Neuronal stem cell (in vitro differentiated cells): ENCODE measurements at regions not wholly inside any gene's neighbourhood (a gene's known extent, or its start where the extent isn't known, plus 50 kb on each side); places are given as distances from the start of the nearest gene placed in this dataset.
"Not testable (repeated sequence)": the region's sequence is repeated elsewhere in the genome, so short reads cannot be mapped to it uniquely, and the experiment has no call there.

Experiments used
- DNase-seq: peaks from one replicate; pipeline ENCODE4 v3.0.0-alpha.2; 2013; ENCODE audit warnings: low spot score
- H2AFZ ChIP-seq: one replicate; pipeline ENCODE4 v1.6.1; 2013; ENCODE audit warnings: mild to moderate bottlenecking, low read length, inconsistent platforms
- H2AK5ac ChIP-seq: 2 replicates; pipeline ENCODE4 v1.6.1; 2013; ENCODE audit warnings: low read depth, mild to moderate bottlenecking, inconsistent platforms, low read length, moderate library complexity, mixed read lengths
- H2BK120ac ChIP-seq: 2 replicates; pipeline ENCODE4 v1.6.1; 2013; ENCODE audit warnings: low read depth, mild to moderate bottlenecking, inconsistent platforms, low read length, moderate library complexity, mixed read lengths
- H2BK12ac ChIP-seq: one replicate; pipeline ENCODE4 v1.6.1; 2013; ENCODE audit warnings: low read length, inconsistent platforms
- H2BK15ac ChIP-seq: 2 replicates; pipeline ENCODE4 v1.6.1; 2013; ENCODE audit warnings: mild to moderate bottlenecking, low read length, inconsistent platforms, mixed read lengths
- H2BK5ac ChIP-seq: one replicate; pipeline ENCODE4 v1.6.1; 2013; ENCODE audit warnings: inconsistent platforms, mild to moderate bottlenecking, low read length, moderate library complexity
- H3K14ac ChIP-seq: one replicate; pipeline ENCODE4 v1.6.1; 2013; ENCODE audit warnings: low read length, inconsistent platforms
- H3K18ac ChIP-seq: 2 replicates; pipeline ENCODE4 v1.6.1; 2013; ENCODE audit warnings: low read length, inconsistent platforms
- H3K23ac ChIP-seq: 2 replicates; pipeline ENCODE4 v1.6.1; 2013; ENCODE audit warnings: low read depth, mild to moderate bottlenecking, mixed read lengths, low read length, inconsistent platforms; ENCODE audit not compliant: poor library complexity
- H3K27ac ChIP-seq: replicated peaks from 3 replicates; pipeline ENCODE4 v1.5.1; 2013; ENCODE audit warnings: low read length, inconsistent platforms
- H3K27me3 ChIP-seq, 3 experiments: 2 replicates each; pipeline ENCODE4 v1.6.1; 2013; ENCODE audit warnings: low read length in 3 of 3, mild to moderate bottlenecking in 2 of 3, inconsistent platforms in 1 of 3, low read depth in 1 of 3, mixed read lengths in 1 of 3, moderate library complexity in 1 of 3; ENCODE audit not compliant: control insufficient read depth in 3 of 3, insufficient read depth in 3 of 3
- H3K36me3 ChIP-seq, 2 donors: replicated peaks in 1 of 2; 2 replicates each; pipeline ENCODE4 v1.6.1; 2013; ENCODE audit warnings: low read length in 2 of 2; ENCODE audit not compliant: control insufficient read depth in 2 of 2, insufficient read depth in 2 of 2
- H3K4ac ChIP-seq: 2 replicates; pipeline ENCODE4 v1.6.1; 2013; ENCODE audit warnings: inconsistent platforms, mild to moderate bottlenecking, low read length, moderate library complexity
- H3K4me1 ChIP-seq, 2 donors: 1 replicate in 1 of 2; 2 replicates in 1 of 2; pipeline ENCODE4 v1.6.1; 2013; ENCODE audit warnings: low read length in 2 of 2, low read depth in 1 of 2; ENCODE audit not compliant: control insufficient read depth in 2 of 2, insufficient read depth in 1 of 2
- H3K4me2 ChIP-seq: one replicate; pipeline ENCODE4 v1.6.1; 2013; ENCODE audit warnings: mild to moderate bottlenecking, low read length, inconsistent platforms; ENCODE audit not compliant: insufficient read depth, poor library complexity, severe bottlenecking
- H3K4me3 ChIP-seq, 2 donors: 2 replicates each; pipeline ENCODE4 v1.5.1; 2013; ENCODE audit warnings: low read length in 2 of 2, mild to moderate bottlenecking in 2 of 2, inconsistent platforms in 1 of 2, moderate library complexity in 1 of 2
- H3K79me1 ChIP-seq: one replicate; pipeline ENCODE4 v1.6.1; 2013; ENCODE audit warnings: low read depth, mild to moderate bottlenecking, inconsistent platforms, low read length, moderate library complexity
- H3K9ac ChIP-seq: one replicate; pipeline ENCODE4 v1.6.1; 2013; ENCODE audit warnings: mild to moderate bottlenecking, low read depth, low read length, inconsistent platforms; ENCODE audit not compliant: poor library complexity
- H3K9me3 ChIP-seq, 2 donors: replicated peaks in 1 of 2; 2 replicates each; pipeline versions ENCODE3 to v1.6.1; 2013; ENCODE audit warnings: low read length in 2 of 2, mild to moderate bottlenecking in 2 of 2, inconsistent platforms in 1 of 2, low read depth in 1 of 2, mixed read lengths in 1 of 2, moderate library complexity in 1 of 2; ENCODE audit not compliant: control insufficient read depth in 2 of 2, insufficient read depth in 1 of 2
- H4K8ac ChIP-seq: one replicate; pipeline ENCODE4 v1.6.1; 2013; ENCODE audit warnings: low read depth, mild to moderate bottlenecking, inconsistent platforms, low read length, moderate library complexity
- H4K91ac ChIP-seq: one replicate; pipeline ENCODE4 v1.6.1; 2013; ENCODE audit warnings: low read length, low read depth, mild to moderate bottlenecking, inconsistent platforms; ENCODE audit not compliant: poor library complexity
- WGBS, 2 donors: extraction: QIAGEN DNeasy Blood & Tissue Kit; methylation state at CpG; one replicate each; pipeline ENCODE4 v1.1.7; 2013; ENCODE audit warnings: missing lambda C conversion rate in 2 of 2, mixed read lengths in 1 of 2; ENCODE audit not compliant: insufficient read length in 2 of 2, insufficient replicate concordance in 1 of 2; ENCODE audit errors: extremely low coverage in 2 of 2; 5-methylcytosine and 5-hydroxymethylcytosine counted together

- no peaks in the 10 kb centered on the region for H3K79me1 ChIP-seq
- no peaks in the 10 kb centered on the region for H3K36me3 ChIP-seq
- DNase-seq = no peak
- no peak overlapping the region for H3K9ac ChIP-seq
- no peak overlapping the region for H2BK120ac ChIP-seq
- no peak overlapping the region for H3K4me2 ChIP-seq
- no peak overlapping the region for H2BK15ac ChIP-seq
- H2AK5ac ChIP-seq = no peak overlapping the region
- H3K27me3 ChIP-seq = no peaks in the 10 kb centered on the region
- H3K9me3 ChIP-seq = peaks cover 0 to 2% of the 10 kb centered on the region in 2 donors
- peaks cover 0 to 10% of the 10 kb centered on the region in 2 donors for H3K4me1 ChIP-seq
- H3K4me3 ChIP-seq = no peak overlapping the region
- H2BK12ac ChIP-seq = no peak overlapping the region
- no peak overlapping the region for H4K8ac ChIP-seq
- H3K27ac ChIP-seq = no peak overlapping the region
- H4K91ac ChIP-seq = no peak overlapping the region
- no peak overlapping the region for H3K14ac ChIP-seq
- H3K23ac ChIP-seq = no peak overlapping the region
- H2AFZ ChIP-seq = no peak overlapping the region
- H3K4ac ChIP-seq = no peak overlapping the region
- no CpG with 5 or more reads among the region's 2 CpGs for WGBS, 2 donors
- H3K18ac ChIP-seq = no peak overlapping the region
- no peak overlapping the region for H2BK5ac ChIP-seq
Observed at GRCh38 chr1:228944296-228944695, 209.0 kb downstream of the RHOU start.

GRCh38 chr1:228944935-228945371 lies 209.7 kb downstream of the RHOU start:
- Histone ChIP-seq H2AK5ac (no peak overlapping the region), H3K23ac (no peak overlapping the region), H3K9me3 (peaks cover 0 to 2% of the 10 kb centered on the region in 2 donors), H4K91ac (no peak overlapping the region), H2BK12ac (no peak overlapping the region), H3K4me2 (no peak overlapping the region), H3K4ac (no peak overlapping the region), H3K18ac (no peak overlapping the region), H3K9ac (no peak overlapping the region), H2BK120ac (no peak overlapping the region), H3K4me1 (peaks cover 0 to 9% of the 10 kb centered on the region in 2 donors), H3K4me3 (no peak overlapping the region), H3K14ac (no peak overlapping the region), H2AFZ (no peak overlapping the region), H3K27me3 (no peaks in the 10 kb centered on the region), H3K27ac (no peak overlapping the region), H2BK15ac (no peak overlapping the region), H4K8ac (no peak overlapping the region), H3K36me3 (no peaks in the 10 kb centered on the region), H3K79me1 (no peaks in the 10 kb centered on the region), H2BK5ac (no peak overlapping the region)
- no peak for DNase-seq
- no CpG with 5 or more reads among the region's 5 CpGs for WGBS, 2 donors

GRCh38 chr1:228945885-228946284 lies 210.6 kb downstream of the RHOU start:
- Histone ChIP-seq H3K79me1 (no peaks in the 10 kb centered on the region), H2BK5ac (no peak overlapping the region), H3K4me1 (peaks cover 0 to 6% of the 10 kb centered on the region in 2 donors), H4K8ac (no peak overlapping the region), H2AK5ac (no peak overlapping the region), H3K27ac (no peak overlapping the region), H3K9ac (no peak overlapping the region), H3K4me3 (no peak overlapping the region), H3K4ac (no peak overlapping the region), H3K14ac (no peak overlapping the region), H2BK12ac (no peak overlapping the region), H3K27me3 (no peaks in the 10 kb centered on the region), H3K18ac (no peak overlapping the region), H2BK15ac (no peak overlapping the region), H4K91ac (no peak overlapping the region), H3K4me2 (no peak overlapping the region), H2AFZ (no peak overlapping the region), H3K36me3 (no peaks in the 10 kb centered on the region), H3K23ac (no peak overlapping the region), H3K9me3 (peaks cover 0 to 2% of the 10 kb centered on the region in 2 donors), H2BK120ac (no peak overlapping the region)
- WGBS, 2 donors = no CpG with 5 or more reads among the region's 3 CpGs
- no peak for DNase-seq

GRCh38 chr1:228949617-228950016 lies 214.3 kb downstream of the RHOU start:
- H4K8ac ChIP-seq, H3K23ac ChIP-seq, H3K79me1 ChIP-seq, H2BK12ac ChIP-seq, H2BK15ac ChIP-seq, H3K27ac ChIP-seq, H2BK120ac ChIP-seq, H4K91ac ChIP-seq, DNase-seq, H3K9me3 ChIP-seq, H3K18ac ChIP-seq, H3K4me3 ChIP-seq, H3K4ac ChIP-seq, H3K4me2 ChIP-seq, H3K9ac ChIP-seq, H3K27me3 ChIP-seq, H3K14ac ChIP-seq, H3K4me1 ChIP-seq, H2AFZ ChIP-seq, H2BK5ac ChIP-seq, H3K36me3 ChIP-seq, H2AK5ac ChIP-seq: not testable (repeated sequence)
- no CpG with 5 or more reads among the region's 9 CpGs for WGBS, 2 donors
